K562 (cell line): ENCODE measurements at regions not wholly inside any gene's neighbourhood (a gene's known extent, or its start where the extent isn't known, plus 50 kb on each side); places are given as distances from the start of the nearest gene placed in this dataset.

Source experiments
- ATAC-seq: fragments of 200-7000 bp; cut with Tn5 transposase; 3 replicates; pipeline ENCODE4 v1.9.1; 2020; ENCODE audit warnings: moderate library complexity
- BruUV-seq: library from RNA; stranded (reverse); fragments of 400-500 nt; replicated peaks from 2 replicates; lab custom pipeline; 2021; lab: Mats Ljungman, UMichigan
- CTCF ChIA-PET: fragments of 300-600 bp; formaldehyde crosslinking; extraction: SDS; loops from one replicate; lab custom pipeline; 2021; ENCODE audit warnings: low intra/inter-chr PET ratio; lab: Yijun Ruan, JAX
- POLR2A ChIA-PET: fragments of 300-600, 350-650 bp; sonication (Branson Sonifier 250); formaldehyde crosslinking; extraction: SDS; loops from one replicate; lab custom pipeline; 2021; ENCODE audit warnings: antibody characterized with exemption, inconsistent platforms; lab: Yijun Ruan, JAX
- DNase-seq, 4 experiments: peaks; one replicate each; pipeline versions ENCODE4 v3.0.0 to v3.0.0-alpha.2; 2011 to 2018; ENCODE audit warnings: low spot score in 3 of 4, mixed read lengths in 3 of 4; ENCODE audit errors: extremely low read depth in 1 of 4
- FAIRE-seq: peaks from 2 replicates; lab custom pipeline; 2011; peaks lifted over from hg19 to GRCh38; lab: Jason Lieb, UNC
- H2AFZ ChIP-seq: 2 replicates; pipeline ENCODE4 v1.6.0; 2011; ENCODE audit warnings: low read depth, low read length, control low read depth, inconsistent platforms
- H3K27ac ChIP-seq: fragments of 200-600 bp; 3 replicates; pipeline ENCODE4 v1.8.0; 2011; ENCODE audit warnings: low read depth, mild to moderate bottlenecking, control low read depth, inconsistent platforms, low read length, moderate library complexity, mixed read lengths; ENCODE audit errors: extremely low read depth
- H3K27me3 ChIP-seq, 2 experiments: fragments of 300-600 bp in 1 of 2; 2 replicates in 1 of 2; 3 replicates in 1 of 2; pipeline versions ENCODE4 v1.6.0 to v1.8.0; 2011; ENCODE audit warnings: inconsistent platforms in 2 of 2, low read length in 2 of 2, mild to moderate bottlenecking in 1 of 2, mixed read lengths in 1 of 2, moderate library complexity in 1 of 2; ENCODE audit not compliant: control insufficient read depth in 2 of 2, insufficient read depth in 2 of 2
- H3K36me3 ChIP-seq: fragments of 300-600 bp; 3 replicates; pipeline ENCODE4 v1.8.0; 2011; ENCODE audit warnings: mild to moderate bottlenecking, low read length, inconsistent platforms; ENCODE audit not compliant: control insufficient read depth, insufficient read depth
- H3K4me1 ChIP-seq, 2 experiments: fragments of 200-600 bp in 1 of 2; replicated peaks in 1 of 2; 2 replicates in 1 of 2; 3 replicates in 1 of 2; pipeline versions ENCODE4 v1.5.1 to v1.8.0; 2011; ENCODE audit warnings: inconsistent platforms in 2 of 2, low read length in 2 of 2, mild to moderate bottlenecking in 1 of 2, mixed read lengths in 1 of 2, moderate library complexity in 1 of 2; ENCODE audit not compliant: control insufficient read depth in 2 of 2, insufficient read depth in 2 of 2
- H3K4me2 ChIP-seq: 2 replicates; pipeline ENCODE4 v1.6.1; 2011; ENCODE audit warnings: low read length, control low read depth, inconsistent platforms, mixed read lengths; ENCODE audit not compliant: insufficient read depth
- H3K4me3 ChIP-seq: fragments of 200-600 bp; sonication (generic), shearing (Covaris generic); 2 replicates; pipeline ENCODE4 v1.5.1; 2016; ENCODE audit warnings: control low read depth, inconsistent platforms
- H3K79me2 ChIP-seq: fragments of 200-600 bp; 3 replicates; pipeline ENCODE4 v1.8.0; 2011; ENCODE audit warnings: low read length, inconsistent platforms; ENCODE audit not compliant: control insufficient read depth, insufficient read depth
- H3K9ac ChIP-seq, 2 experiments: 2 replicates each; pipeline versions ENCODE4 v1.6.0 to v1.6.1; 2011; ENCODE audit warnings: low read depth in 2 of 2, low read length in 2 of 2, control low read depth in 1 of 2, inconsistent platforms in 1 of 2, mild to moderate bottlenecking in 1 of 2, mixed read lengths in 1 of 2; ENCODE audit not compliant: insufficient read depth in 1 of 2
- H3K9me1 ChIP-seq: one replicate; pipeline ENCODE4 v1.6.0; 2011; ENCODE audit warnings: inconsistent platforms, mild to moderate bottlenecking, low read length, moderate library complexity; ENCODE audit not compliant: control insufficient read depth, insufficient read depth
- H3K9me3 ChIP-seq: replicated peaks from 2 replicates; pipeline ENCODE4 v1.5.1; 2011; ENCODE audit warnings: low read depth, low read length, inconsistent platforms; ENCODE audit not compliant: control insufficient read depth, insufficient read depth
- H4K20me1 ChIP-seq: replicated peaks from 2 replicates; pipeline ENCODE4 v1.6.1; 2011; ENCODE audit warnings: low read length, inconsistent platforms, mixed read lengths; ENCODE audit not compliant: control insufficient read depth, insufficient read depth
- ATF1 ChIP-seq, 2 experiments: fragments of 450-650 bp in 1 of 2; IDR thresholded peaks; 2 replicates each; pipeline ENCODE4 v1.6.1; 2016; ENCODE audit warnings: missing compliant biosample characterization in 1 of 2, missing genetic modification characterization in 1 of 2
- CBX1 ChIP-seq: sonication (generic); IDR thresholded peaks from 2 replicates; pipeline ENCODE4 v1.6.1; 2016; ENCODE audit warnings: antibody characterized with exemption, low read depth, mild to moderate bottlenecking
- CHD1 ChIP-seq: fragments of 200-600 bp; sonication (generic); IDR thresholded peaks from one replicate; pipeline ENCODE4 v1.6.1; 2012; ENCODE audit warnings: mild to moderate bottlenecking, moderate library complexity, low read length, inconsistent platforms
- EP300 ChIP-seq: IDR thresholded peaks from 2 replicates; pipeline ENCODE4 v1.6.1; 2012; ENCODE audit warnings: low read length, improper control_type of control experiment
- GATAD2B ChIP-seq: fragments of 450-650 bp; IDR thresholded peaks from 2 replicates; pipeline ENCODE4 v1.6.1; 2017; ENCODE audit warnings: mild to moderate bottlenecking, borderline replicate concordance
- MCM7 ChIP-seq, 2 experiments: fragments of 450-650 bp; IDR thresholded peaks; 2 replicates each; pipeline ENCODE4 v1.6.1; 2016 to 2018
- NCOA1 ChIP-seq: fragments of 450-650 bp; IDR thresholded peaks from 2 replicates; pipeline ENCODE4 v1.6.1; 2016; ENCODE audit warnings: low read depth
- NRF1 ChIP-seq, 2 experiments: fragments of 450-650 bp; IDR thresholded peaks in 1 of 2; conservative IDR thresholded peaks in 1 of 2; 2 replicates each; pipeline ENCODE4 v1.6.1; 2014; ENCODE audit warnings: mild to moderate bottlenecking in 2 of 2
- POLR2AphosphoS2 ChIP-seq: IDR thresholded peaks from 2 replicates; pipeline ENCODE4 v1.6.1; 2012; ENCODE audit warnings: low read length, improper control_type of control experiment
- PRDM10 ChIP-seq: fragments of 450-650 bp; IDR thresholded peaks from 2 replicates; pipeline ENCODE4 v1.6.1; 2018; ENCODE audit not compliant: partially characterized antibody
- SIN3A ChIP-seq, 2 experiments: fragments of 150-350 bp in 1 of 2; IDR thresholded peaks; 2 replicates each; pipeline ENCODE4 v1.6.1; 2011 to 2016; ENCODE audit warnings: borderline replicate concordance in 2 of 2, low read depth in 2 of 2, low read length in 2 of 2, mild to moderate bottlenecking in 2 of 2, moderate library complexity in 2 of 2; ENCODE audit not compliant: control insufficient read depth in 1 of 2
- STAG1 ChIP-seq: sonication (generic); formaldehyde crosslinking; IDR thresholded peaks from 2 replicates; pipeline ENCODE4 v1.5.0; 2020; ENCODE audit warnings: missing genetic modification reagents, borderline replicate concordance
- U2AF1 ChIP-seq: fragments of 200-400 bp; formaldehyde crosslinking; optimal IDR thresholded peaks from 2 replicates; pipeline ENCODE3; 2017; ENCODE audit warnings: mild to moderate bottlenecking, low read depth, low read length, moderate library complexity
- ZBTB49 ChIP-seq: sonication (generic); formaldehyde crosslinking; IDR thresholded peaks from 2 replicates; pipeline ENCODE4 v1.8.0; 2022; ENCODE audit warnings: missing genetic modification reagents, mild to moderate bottlenecking, borderline replicate concordance
- ZNF184 ChIP-seq: sonication (generic); formaldehyde crosslinking; IDR thresholded peaks from 2 replicates; pipeline ENCODE4 v1.5.0; 2020; ENCODE audit warnings: missing genetic modification reagents
- ZNF507 ChIP-seq: conservative IDR thresholded peaks from 2 replicates; pipeline ENCODE4 v1.6.1; 2017; ENCODE audit warnings: missing genetic modification characterization, missing compliant biosample characterization
- ZNF57 ChIP-seq: fragments of 450-650 bp; formaldehyde crosslinking; IDR thresholded peaks from 2 replicates; pipeline ENCODE4 v1.4.0; 2020; ENCODE audit warnings: mild to moderate bottlenecking, moderate library complexity
- ZNF586 ChIP-seq: fragments of 450-650 bp; formaldehyde crosslinking; conservative IDR thresholded peaks from 2 replicates; pipeline ENCODE4 v1.4.0; 2020; ENCODE audit warnings: mild to moderate bottlenecking, moderate library complexity
- WGBS: fragments of 100-300 bp; shearing (Covaris generic); methylation state at CpG from one replicate; pipeline ENCODE4 v1.1.6; 2016; ENCODE audit warnings: low coverage, mixed read lengths; ENCODE audit not compliant: insufficient coverage; ENCODE audit errors: missing lambda C conversion rate; 5-methylcytosine and 5-hydroxymethylcytosine counted together
- in situ Hi-C: fragments of 300-500 bp; cut with MboI; formaldehyde crosslinking; loops from 4 replicates; pipeline ENCODE4 v1.15.0; 2018; ENCODE audit warnings: inconsistent platforms, mixed read lengths
- intact Hi-C: fragments of 100-400 bp; cut with micrococcal nuclease; formaldehyde crosslinking; loops from 2 replicates; pipeline ENCODE4 v1.14.2; 2022

GRCh38 chr6:166241974-166242373 is 66.2 kb downstream of the PRR18 start (continued):
- TF ChIP-seq ATF1 (CRISPR knock-in tag; IDR thresholded peaks at IDR 0.05) = no peak
- TF ChIP-seq ATF1 (tag; IDR thresholded peaks at IDR 0.05) = no peak
- TF ChIP-seq GATAD2B = no peak
- TF ChIP-seq, all 486 proteins: peak for 2

GRCh38 chr6:166240889-166241288 is 67.3 kb downstream of the PRR18 start:
- intact Hi-C loops (no loop called here), in situ Hi-C loops (no loop called here)
- no TSS peak for BruUV-seq
- FAIRE-seq (no peak), ATAC-seq (peak; percentile 33; the same call in 2 of the 3 replicates), DNase-seq (no peak)
- POLR2A ChIA-PET = no interaction called here
- WGBS = 3% methylated on average over 8 of the region's 11 CpGs
- Histone ChIP-seq H3K36me3 (no peaks in the 10 kb centered on the region), H3K9ac (no peak overlapping the region), H3K27me3 (peaks cover 53 to 69% of the 10 kb centered on the region in 2 experiments), H3K79me2 (no peaks in the 10 kb centered on the region), H3K4me3 (no peak overlapping the region), H3K4me1 (no peaks in the 10 kb centered on the region), H3K27ac (no peak overlapping the region), H3K9me3 (no peaks in the 10 kb centered on the region), H3K4me2 (no peak overlapping the region), H3K9me1 (no peaks in the 10 kb centered on the region), H4K20me1 (no peaks in the 10 kb centered on the region), H2AFZ (no peak overlapping the region)
- CTCF ChIA-PET = no interaction called here
- TF ChIP-seq STAG1 (CRISPR knock-in tag) = no peak
- no peak for TF ChIP-seq U2AF1
- TF ChIP-seq CHD1 = no peak
- TF ChIP-seq NCOA1 = no peak
- TF ChIP-seq PRDM10 = no peak
- no peak for TF ChIP-seq ZNF57 (CRISPR knock-in tag)
- TF ChIP-seq ZNF507 = no peak
- no peak for TF ChIP-seq ZNF184 (CRISPR knock-in tag)
- no peak for TF ChIP-seq CBX1
- no peak for TF ChIP-seq NRF1 (conservative IDR thresholded peaks at IDR 0.05 in 1 of 2, IDR thresholded peaks at IDR 0.05 in 1 of 2)
- TF ChIP-seq SIN3A (IDR thresholded peaks at IDR 0.05; ENCODE audit: borderline replicate concordance in 2 of 2, control insufficient read depth in 1 of 2, low read depth in 2 of 2, low read length in 2 of 2) = no peak
- TF ChIP-seq EP300 = no peak
- no peak for TF ChIP-seq MCM7 (IDR thresholded peaks at IDR 0.05)
- no peak for TF ChIP-seq ZNF586
- no peak for TF ChIP-seq ZBTB49
- no peak for TF ChIP-seq POLR2AphosphoS2
